Parathyroid adenoma (tissue), 2 donors: ENCODE measurements at regions not wholly inside any gene's neighbourhood (a gene's known extent, or its start where the extent isn't known, plus 50 kb on each side); places are given as distances from the start of the nearest gene placed in this dataset.

Experiments
- H2AFZ ChIP-seq: fragments of 300-600 bp; sonication (generic); one replicate; pipeline ENCODE4 v1.7.0; 2017; ENCODE audit warnings: antibody characterized with exemption, mild to moderate bottlenecking
- H3K27ac ChIP-seq: fragments of 300-600 bp; sonication (generic); one replicate; pipeline ENCODE4 v1.7.0; 2017
- H3K27me3 ChIP-seq: fragments of 300-600 bp; sonication (generic); one replicate; pipeline ENCODE4 v1.7.0; 2017; ENCODE audit warnings: low read length; ENCODE audit not compliant: control insufficient read depth, insufficient read depth
- H3K36me3 ChIP-seq: fragments of 300-600 bp; sonication (generic); one replicate; pipeline ENCODE4 v1.7.0; 2017; ENCODE audit warnings: low read length; ENCODE audit not compliant: control insufficient read depth, insufficient read depth
- H3K4me1 ChIP-seq: fragments of 300-600 bp; sonication (generic); one replicate; pipeline ENCODE4 v1.7.0; 2017; ENCODE audit warnings: control low read depth
- H3K4me2 ChIP-seq: fragments of 300-600 bp; sonication (generic); one replicate; pipeline ENCODE4 v1.7.0; 2017; ENCODE audit warnings: low read length
- H3K4me3 ChIP-seq: fragments of 300-600 bp; sonication (generic); one replicate; pipeline ENCODE4 v1.7.0; 2017; ENCODE audit warnings: low read depth, low read length
- H3K79me2 ChIP-seq: fragments of 300-600 bp; sonication (generic); one replicate; pipeline ENCODE4 v1.7.0; 2017; ENCODE audit warnings: control low read depth
- H3K9ac ChIP-seq: fragments of 300-600 bp; sonication (generic); one replicate; pipeline ENCODE4 v1.7.0; 2017; ENCODE audit warnings: mild to moderate bottlenecking
- H3K9me3 ChIP-seq: fragments of 300-600 bp; sonication (generic); one replicate; pipeline ENCODE4 v1.7.0; 2017; ENCODE audit warnings: low read length; ENCODE audit not compliant: control insufficient read depth
- TF ChIP-seq, protein P1 (sequence below): fragments of 300-600 bp; sonication (generic); IDR thresholded peaks from one replicate; pipeline ENCODE4 v1.7.0; 2017; ENCODE audit warnings: antibody characterized with exemption, mild to moderate bottlenecking
- donor health status: primary hyperparathyroidism.

DNA sequence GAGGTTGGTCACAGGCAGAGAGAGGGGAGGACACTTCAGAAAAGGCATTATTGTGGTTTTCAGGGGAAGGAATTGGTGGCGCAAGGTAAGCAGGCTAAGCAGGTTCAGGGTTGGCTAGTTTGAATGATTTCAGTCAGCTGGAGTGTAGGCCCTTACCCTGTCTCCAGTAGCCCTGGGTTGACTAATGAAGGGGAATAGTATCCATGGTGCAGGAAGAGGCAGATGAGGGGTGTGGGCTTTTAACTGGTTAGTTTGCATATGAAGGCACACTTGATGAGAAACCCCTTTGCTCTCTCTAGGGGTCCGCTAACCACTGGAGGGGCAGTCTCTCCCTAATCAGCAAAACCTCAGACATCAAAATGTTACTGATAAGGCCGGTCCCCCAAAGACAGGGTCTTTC is 249.7 kb downstream of the AASDHPPT start:
- Histone ChIP-seq H3K4me3 (no peak overlapping the region), H3K27ac (no peak overlapping the region), H3K9ac (no peak overlapping the region), H3K36me3 (no peaks in the 10 kb centered on the region), H2AFZ (no peak overlapping the region), H3K79me2 (no peaks in the 10 kb centered on the region), H3K27me3 (no peaks in the 10 kb centered on the region), H3K9me3 (no peaks in the 10 kb centered on the region), H3K4me2 (no peak overlapping the region), H3K4me1 (no peaks in the 10 kb centered on the region)
- TF ChIP-seq, protein P1, sequence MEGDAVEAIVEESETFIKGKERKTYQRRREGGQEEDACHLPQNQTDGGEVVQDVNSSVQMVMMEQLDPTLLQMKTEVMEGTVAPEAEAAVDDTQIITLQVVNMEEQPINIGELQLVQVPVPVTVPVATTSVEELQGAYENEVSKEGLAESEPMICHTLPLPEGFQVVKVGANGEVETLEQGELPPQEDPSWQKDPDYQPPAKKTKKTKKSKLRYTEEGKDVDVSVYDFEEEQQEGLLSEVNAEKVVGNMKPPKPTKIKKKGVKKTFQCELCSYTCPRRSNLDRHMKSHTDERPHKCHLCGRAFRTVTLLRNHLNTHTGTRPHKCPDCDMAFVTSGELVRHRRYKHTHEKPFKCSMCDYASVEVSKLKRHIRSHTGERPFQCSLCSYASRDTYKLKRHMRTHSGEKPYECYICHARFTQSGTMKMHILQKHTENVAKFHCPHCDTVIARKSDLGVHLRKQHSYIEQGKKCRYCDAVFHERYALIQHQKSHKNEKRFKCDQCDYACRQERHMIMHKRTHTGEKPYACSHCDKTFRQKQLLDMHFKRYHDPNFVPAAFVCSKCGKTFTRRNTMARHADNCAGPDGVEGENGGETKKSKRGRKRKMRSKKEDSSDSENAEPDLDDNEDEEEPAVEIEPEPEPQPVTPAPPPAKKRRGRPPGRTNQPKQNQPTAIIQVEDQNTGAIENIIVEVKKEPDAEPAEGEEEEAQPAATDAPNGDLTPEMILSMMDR = no peak

DNA sequence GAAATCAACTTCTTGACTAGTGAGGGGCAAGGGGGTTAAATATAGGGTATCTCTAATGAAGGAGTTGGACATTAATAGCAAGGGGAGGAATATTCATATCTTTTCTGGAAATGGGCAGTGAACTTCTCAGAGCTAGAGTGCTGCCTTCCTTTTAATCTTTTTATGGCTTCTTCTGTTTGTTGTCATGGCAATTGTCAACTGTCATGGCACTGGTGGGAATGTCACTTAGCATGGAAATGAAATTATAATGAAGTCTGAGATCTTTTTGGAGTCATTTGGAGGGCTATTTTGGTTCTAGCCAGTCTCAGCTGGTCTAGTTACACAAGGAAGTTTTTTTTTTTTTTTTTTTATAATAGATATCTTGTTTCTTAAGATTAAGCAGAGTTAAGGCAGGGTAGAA is 250.2 kb downstream of the AASDHPPT start:
- no peak overlapping the region for H2AFZ ChIP-seq
- no peaks in the 10 kb centered on the region for H3K4me1 ChIP-seq
- no peak overlapping the region for H3K9ac ChIP-seq
- H3K36me3 ChIP-seq = no peaks in the 10 kb centered on the region
- H3K4me3 ChIP-seq = no peak overlapping the region
- H3K79me2 ChIP-seq = no peaks in the 10 kb centered on the region
- no peak overlapping the region for H3K4me2 ChIP-seq
- no peaks in the 10 kb centered on the region for H3K27me3 ChIP-seq
- H3K9me3 ChIP-seq = no peaks in the 10 kb centered on the region
- TF ChIP-seq, protein P1 = no peak
- H3K27ac ChIP-seq = no peak overlapping the region

DNA sequence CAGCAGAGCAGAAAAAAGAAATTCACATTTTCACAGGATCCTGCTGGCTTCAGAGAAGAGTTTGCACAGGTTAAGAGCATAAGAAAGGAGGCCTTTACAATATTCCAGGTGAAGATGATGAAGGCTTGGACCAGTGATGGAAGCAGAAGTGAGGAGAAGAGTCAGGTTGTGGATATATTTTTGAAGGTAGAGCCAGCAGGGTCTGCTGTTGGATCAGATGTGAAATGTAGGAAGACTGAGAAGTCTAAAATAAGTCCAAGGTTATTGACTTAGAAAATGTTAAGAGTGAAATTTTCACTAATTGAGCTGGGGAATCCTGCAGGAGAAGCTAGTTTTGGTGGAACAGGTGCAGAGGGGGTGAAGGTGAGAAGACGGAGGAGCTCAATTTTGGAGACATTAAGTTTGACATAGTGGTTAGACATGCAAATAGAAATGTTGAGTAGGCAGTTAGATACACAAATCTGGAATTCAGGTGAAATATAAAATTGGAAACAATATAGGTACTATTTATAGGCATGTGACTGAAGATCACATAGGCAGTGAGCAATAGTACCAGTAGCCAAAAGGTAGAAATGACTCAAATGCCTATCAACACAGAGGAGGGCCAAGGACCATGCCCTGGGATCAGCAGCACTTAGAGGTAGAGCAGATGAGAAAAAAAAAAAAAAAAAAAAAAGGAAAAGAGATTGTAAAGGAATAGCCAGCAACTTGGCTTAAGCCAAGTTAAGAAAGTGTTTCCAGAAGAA is 252.0 kb downstream of the AASDHPPT start:
- no peaks in the 10 kb centered on the region for H3K79me2 ChIP-seq

DNA sequence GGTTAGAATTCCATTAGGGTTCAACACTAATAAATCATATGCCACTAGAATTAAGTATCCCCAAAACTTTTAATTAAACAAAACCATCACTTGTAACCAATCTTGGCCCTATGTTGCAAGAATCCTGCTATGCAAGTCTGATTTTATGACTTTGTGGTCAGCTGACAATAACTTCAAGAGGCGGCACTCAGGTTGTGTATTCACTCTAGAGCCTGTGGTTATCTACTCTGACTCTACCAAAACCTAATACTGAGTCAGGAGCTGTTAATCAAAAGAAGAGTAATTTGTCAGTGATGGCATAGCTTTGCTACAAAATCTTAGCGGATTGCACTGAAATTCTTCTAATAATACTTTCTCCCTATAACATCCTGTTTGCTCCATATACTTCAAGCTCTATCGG is 253.7 kb downstream of the AASDHPPT start:
- H3K4me2 ChIP-seq = no peak overlapping the region
- no peaks in the 10 kb centered on the region for H3K4me1 ChIP-seq
- H3K9ac ChIP-seq = no peak overlapping the region
- no peaks in the 10 kb centered on the region for H3K79me2 ChIP-seq
- TF ChIP-seq, protein P1 = no peak
- H3K36me3 ChIP-seq = no peaks in the 10 kb centered on the region
- no peaks in the 10 kb centered on the region for H3K27me3 ChIP-seq
- H2AFZ ChIP-seq = no peak overlapping the region
- no peak overlapping the region for H3K27ac ChIP-seq
- no peak overlapping the region for H3K4me3 ChIP-seq
- H3K9me3 ChIP-seq = no peaks in the 10 kb centered on the region

More for the DNA sequence above, 252.0 kb downstream of the AASDHPPT start:
- Histone ChIP-seq H3K9me3 (no peaks in the 10 kb centered on the region), H3K27me3 (no peaks in the 10 kb centered on the region), H3K4me1 (no peaks in the 10 kb centered on the region), H3K4me3 (no peak overlapping the region), H3K36me3 (no peaks in the 10 kb centered on the region), H3K9ac (no peak overlapping the region), H2AFZ (no peak overlapping the region), H3K4me2 (no peak overlapping the region), H3K27ac (no peak overlapping the region)
- TF ChIP-seq, protein P1 = no peak

DNA sequence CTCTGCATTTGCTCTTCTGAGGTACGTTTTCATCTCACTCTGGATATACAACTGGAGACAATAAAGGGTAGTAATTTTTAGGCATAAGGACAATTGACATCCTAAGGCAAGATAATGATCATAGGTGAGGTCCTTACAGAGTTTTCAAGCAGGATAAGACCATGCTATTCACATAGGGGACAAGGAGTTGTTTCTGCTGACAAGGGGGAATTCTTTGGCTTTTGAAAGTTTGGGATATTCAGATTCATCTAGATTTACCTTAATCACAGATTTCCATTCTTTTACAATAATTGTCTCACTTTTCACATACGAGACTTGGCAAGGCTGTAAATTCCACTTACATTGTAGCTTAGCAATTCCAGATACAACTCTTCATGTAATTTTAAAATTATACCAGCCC is 256.2 kb downstream of the AASDHPPT start:
- H3K4me3 ChIP-seq = no peak overlapping the region
- H3K27ac ChIP-seq = no peak overlapping the region
- no peaks in the 10 kb centered on the region for H3K79me2 ChIP-seq
- H3K36me3 ChIP-seq = no peaks in the 10 kb centered on the region
- no peaks in the 10 kb centered on the region for H3K4me1 ChIP-seq
- TF ChIP-seq, protein P1 = no peak
- H3K27me3 ChIP-seq = no peaks in the 10 kb centered on the region
- no peak overlapping the region for H3K4me2 ChIP-seq
- H3K9me3 ChIP-seq = no peaks in the 10 kb centered on the region
- no peak overlapping the region for H3K9ac ChIP-seq
- H2AFZ ChIP-seq = no peak overlapping the region
